ENCODE measurements at regions not wholly inside any gene's neighbourhood (a gene's known extent, or its start where the extent isn't known, plus 50 kb on each side); places are given as distances from the start of the nearest gene placed in this dataset.
A peak's percentile ranks its signal among the peaks of the same experiment; 100 is the strongest.

- TF ChIP-seq FOS (IDR thresholded peaks at IDR 0.05; ENCODE audit: borderline replicate concordance, insufficient read depth, low read length) = peak; percentile 19
- no peak for TF ChIP-seq CTCF (IDR thresholded peaks at IDR 0.05; ENCODE audit: extremely low read depth in 1 of 2, insufficient read depth in 1 of 2, low read depth in 1 of 2, low read length in 2 of 2)
- no peak for TF ChIP-seq MAX (IDR thresholded peaks at IDR 0.05; ENCODE audit: insufficient read depth, insufficient read length)
- no peak for TF ChIP-seq POLR2AphosphoS5 (IDR thresholded peaks at IDR 0.05; ENCODE audit: insufficient read depth, low read depth, low read length)
- no peak for TF ChIP-seq POLR2A (IDR thresholded peaks at IDR 0.05; ENCODE audit: low read depth, low read length)
- no peak for TF ChIP-seq EZH2 (IDR thresholded peaks at IDR 0.05; ENCODE audit: borderline replicate concordance, low read depth, low read length, severe bottlenecking)
Observed at GRCh38 chr13:70634893-70635292, 526.6 kb upstream of the KLHL1 start.
